Jurkat, Clone E6-1 (cell line): ENCODE measurements at regions not wholly inside any gene's neighbourhood (a gene's known extent, or its start where the extent isn't known, plus 50 kb on each side); places are given as distances from the start of the nearest gene placed in this dataset.

ENCODE experiments used
- DNase-seq: peaks from one replicate; pipeline ENCODE4 v3.0.0-alpha.2; 2011; ENCODE audit warnings: low read depth, low spot score
- H3K4me3 ChIP-seq: 2 replicates; pipeline ENCODE4 v1.5.1; 2011; ENCODE audit warnings: mild to moderate bottlenecking, low read length, control low read depth, moderate library complexity

GRCh38 chr2:129285012-129285411 is 694.5 kb upstream of the RAB6C start:
- no peak for DNase-seq
- no peak overlapping the region for H3K4me3 ChIP-seq

GRCh38 chr2:129293326-129293725 is 686.1 kb upstream of the RAB6C start:
- no peak for DNase-seq
- no peak overlapping the region for H3K4me3 ChIP-seq

- H3K4me3 ChIP-seq = no peak overlapping the region
- no peak for DNase-seq
Measured at GRCh38 chr2:129296396-129296795, 683.1 kb upstream of the RAB6C start.

- no peak overlapping the region for H3K4me3 ChIP-seq
- no peak for DNase-seq
Measured at GRCh38 chr2:129296806-129297205, 682.7 kb upstream of the RAB6C start.

GRCh38 chr2:129297430-129297829 is 682.0 kb upstream of the RAB6C start:
- DNase-seq = no peak
- no peak overlapping the region for H3K4me3 ChIP-seq

GRCh38 chr2:129299338-129299737 is 680.1 kb upstream of the RAB6C start:
- DNase-seq = no peak
- H3K4me3 ChIP-seq = no peak overlapping the region

- H3K4me3 ChIP-seq = no peak overlapping the region
- no peak for DNase-seq
Measured at GRCh38 chr2:129299756-129300155, 679.7 kb upstream of the RAB6C start.

- no peak for DNase-seq
- no peak overlapping the region for H3K4me3 ChIP-seq
Measured at GRCh38 chr2:129300456-129300855, 679.0 kb upstream of the RAB6C start.

GRCh38 chr2:129301431-129301913 is 678.0 kb upstream of the RAB6C start:
- no peak overlapping the region for H3K4me3 ChIP-seq
- DNase-seq = no peak

- H3K4me3 ChIP-seq = no peak overlapping the region
- no peak for DNase-seq
Measured at GRCh38 chr2:129302106-129302505, 677.4 kb upstream of the RAB6C start.

- no peak overlapping the region for H3K4me3 ChIP-seq
- no peak for DNase-seq
Measured at GRCh38 chr2:129302561-129303183, 676.8 kb upstream of the RAB6C start.

GRCh38 chr2:129314120-129314519 is 665.3 kb upstream of the RAB6C start:
- no peak overlapping the region for H3K4me3 ChIP-seq
- DNase-seq = no peak

GRCh38 chr2:129318581-129319421 is 660.7 kb upstream of the RAB6C start:
- no peak overlapping the region for H3K4me3 ChIP-seq
- no peak for DNase-seq

- no peak for DNase-seq
- H3K4me3 ChIP-seq = no peak overlapping the region
Measured at GRCh38 chr2:129319422-129319717, 660.1 kb upstream of the RAB6C start.

- no peak for DNase-seq
- no peak overlapping the region for H3K4me3 ChIP-seq
Measured at GRCh38 chr2:129320288-129320687, 659.2 kb upstream of the RAB6C start.

GRCh38 chr2:129324349-129324748 is 655.1 kb upstream of the RAB6C start:
- DNase-seq = no peak
- no peak overlapping the region for H3K4me3 ChIP-seq

- H3K4me3 ChIP-seq = no peak overlapping the region
- DNase-seq = no peak
Measured at GRCh38 chr2:129325151-129325550, 654.3 kb upstream of the RAB6C start.

GRCh38 chr2:129329574-129329973 is 649.9 kb upstream of the RAB6C start:
- no peak for DNase-seq

GRCh38 chr2:129330504-129330903 is 649.0 kb upstream of the RAB6C start:
- no peak overlapping the region for H3K4me3 ChIP-seq
- no peak for DNase-seq

More at GRCh38 chr2:129329574-129329973, 649.9 kb upstream of the RAB6C start:
- H3K4me3 ChIP-seq = no peak overlapping the region

GRCh38 chr2:129331638-129332037 is 647.8 kb upstream of the RAB6C start:
- H3K4me3 ChIP-seq = no peak overlapping the region
- no peak for DNase-seq

- no peak overlapping the region for H3K4me3 ChIP-seq
- DNase-seq = no peak
Measured at GRCh38 chr2:129334128-129334527, 645.3 kb upstream of the RAB6C start.
